Stimulated activated CD8-positive, alpha-beta memory T cell treated with anti-CD3 and anti-CD28 coated beads, Interleukin-15, amount 100 ng/mL, for 1 hour (primary cell): ENCODE measurements at regions not wholly inside any gene's neighbourhood (a gene's known extent, or its start where the extent isn't known, plus 50 kb on each side); places are given as distances from the start of the nearest gene placed in this dataset.
"Not testable (repeated sequence)": the region's sequence is repeated elsewhere in the genome, so short reads cannot be mapped to it uniquely, and the experiment has no call there.

Source experiments
- DNase-seq: peaks from one replicate; pipeline ENCODE4 v3.0.0-alpha.2; 2020; ENCODE audit warnings: low read depth

DNA sequence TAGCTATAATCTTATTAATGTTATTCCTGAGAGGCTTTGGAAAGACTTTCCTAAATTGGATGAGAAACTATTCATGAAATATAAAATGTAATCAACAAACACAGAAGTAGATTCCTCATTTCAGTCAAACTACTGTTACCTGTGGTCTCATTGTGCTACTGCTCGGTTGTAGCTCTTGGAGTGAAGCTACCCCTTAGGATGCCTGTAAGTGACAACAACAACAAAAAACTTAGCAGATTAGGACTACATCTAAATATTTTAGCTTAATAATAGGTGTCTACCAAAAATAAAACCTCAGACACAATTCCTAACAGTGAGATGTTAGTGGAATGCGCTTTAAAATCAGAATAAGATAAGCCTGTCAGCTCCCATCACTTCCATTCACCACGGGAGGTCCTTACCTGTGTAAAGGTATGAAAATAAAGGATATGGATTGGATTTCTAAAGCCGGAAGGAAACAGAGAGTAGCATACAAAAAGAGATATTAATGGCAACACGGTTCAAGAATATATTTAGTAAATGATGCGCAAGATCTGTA lies 369.2 kb downstream of the OSTF1 start:
- no peak for DNase-seq

DNA sequence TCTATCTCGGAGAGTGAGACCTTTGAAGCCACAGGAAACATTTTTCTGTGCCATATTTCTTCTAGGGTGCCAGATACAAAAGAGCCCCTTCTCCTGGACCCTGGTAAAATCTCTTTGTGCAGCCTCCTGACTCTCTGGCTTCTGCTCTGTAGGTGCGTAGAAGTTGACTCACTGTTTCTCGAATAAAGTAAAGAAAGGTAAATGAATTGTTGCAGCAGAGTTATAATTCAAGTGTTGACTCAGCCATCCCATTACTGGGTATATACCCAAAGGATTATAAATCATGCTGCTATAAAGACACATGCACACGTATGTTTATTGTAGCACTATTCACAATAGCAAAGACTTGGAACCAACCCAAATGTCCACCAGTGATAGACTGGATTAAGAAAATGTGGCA lies 371.0 kb downstream of the OSTF1 start:
- DNase-seq: not testable (repeated sequence)

DNA sequence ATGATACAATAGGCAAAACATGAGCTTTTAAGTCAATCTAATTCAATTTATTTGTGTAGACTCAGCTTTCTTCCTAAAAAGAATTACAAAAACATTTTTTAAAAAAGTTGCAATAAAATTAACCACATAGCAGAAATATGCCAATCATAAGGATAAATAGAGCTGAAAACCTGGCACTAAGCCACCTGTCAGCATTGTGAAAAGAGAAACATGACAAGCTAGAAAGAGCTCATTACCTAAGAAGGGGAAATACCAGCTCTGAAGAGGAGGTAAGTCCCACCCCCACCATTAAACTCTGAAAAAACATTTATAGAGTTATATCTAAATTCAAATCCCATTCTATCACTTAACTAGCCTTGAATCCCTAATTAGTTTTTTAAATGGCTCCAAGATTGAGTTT lies 372.9 kb downstream of the OSTF1 start:
- no peak for DNase-seq

GRCh38 chr9:75462866-75463265 lies 374.6 kb downstream of the OSTF1 start:
- no peak for DNase-seq

DNA sequence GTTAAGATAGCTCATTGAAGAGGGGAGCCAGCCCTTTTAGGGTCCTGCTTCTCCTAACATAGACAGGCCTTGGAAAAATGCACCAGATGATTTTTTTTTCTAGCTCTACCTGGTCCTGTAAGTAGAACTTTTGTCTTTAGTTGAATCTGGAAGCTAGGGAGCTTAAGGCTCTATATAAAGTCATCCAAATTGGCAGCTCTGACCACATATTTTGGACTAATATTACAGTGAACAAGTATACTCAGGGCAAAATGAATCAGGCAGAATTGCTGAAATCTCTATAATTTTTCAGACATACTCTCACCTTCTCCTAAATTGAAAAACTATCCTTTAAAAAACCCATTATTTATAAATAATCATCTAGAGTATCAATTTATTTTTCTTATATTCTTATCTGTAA lies 375.6 kb downstream of the OSTF1 start:
- no peak for DNase-seq

DNA sequence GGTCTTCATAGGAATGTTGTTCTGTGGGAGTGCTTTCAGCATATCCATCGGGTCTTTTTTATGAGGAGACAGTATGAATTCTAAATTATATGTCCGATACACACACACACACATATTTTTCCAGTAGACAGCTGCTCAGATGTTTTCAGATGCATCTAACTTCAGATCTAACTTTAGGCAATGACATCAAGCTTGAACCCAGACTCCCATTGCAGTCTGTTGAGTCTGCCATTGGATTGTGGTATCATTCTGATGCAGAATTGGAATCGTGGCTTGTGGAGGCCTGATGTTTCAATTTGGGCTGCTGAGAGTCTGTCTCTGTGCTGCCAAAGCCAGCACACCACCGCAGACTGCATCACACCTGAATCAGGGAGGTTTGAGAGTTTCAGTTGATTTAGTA lies 376.4 kb downstream of the OSTF1 start:
- DNase-seq: no peak

- DNase-seq: no peak
Observed at GRCh38 chr9:75467142-75467541, 378.8 kb downstream of the OSTF1 start.

- no peak for DNase-seq
Observed at GRCh38 chr9:75471549-75472114, 383.3 kb downstream of the OSTF1 start.

DNA sequence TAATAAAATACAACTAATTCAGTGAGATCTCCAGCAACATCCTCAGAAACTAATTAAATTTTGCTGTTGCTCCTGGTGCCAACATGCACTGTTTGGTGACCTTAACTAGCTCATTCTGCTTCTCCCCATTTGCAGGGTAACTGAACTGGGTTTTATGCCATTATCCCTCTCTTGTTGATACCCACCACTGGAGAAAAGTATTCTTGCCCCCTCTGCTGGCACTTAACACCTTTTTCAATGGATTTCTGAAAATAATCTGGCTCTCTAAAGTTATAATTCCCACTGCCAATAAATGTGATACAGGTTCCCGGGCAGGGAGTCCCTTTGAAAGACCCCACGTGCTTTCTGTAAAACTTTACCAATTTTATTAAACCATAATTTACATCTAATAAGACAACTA lies 394.3 kb downstream of the OSTF1 start:
- no peak for DNase-seq

DNA sequence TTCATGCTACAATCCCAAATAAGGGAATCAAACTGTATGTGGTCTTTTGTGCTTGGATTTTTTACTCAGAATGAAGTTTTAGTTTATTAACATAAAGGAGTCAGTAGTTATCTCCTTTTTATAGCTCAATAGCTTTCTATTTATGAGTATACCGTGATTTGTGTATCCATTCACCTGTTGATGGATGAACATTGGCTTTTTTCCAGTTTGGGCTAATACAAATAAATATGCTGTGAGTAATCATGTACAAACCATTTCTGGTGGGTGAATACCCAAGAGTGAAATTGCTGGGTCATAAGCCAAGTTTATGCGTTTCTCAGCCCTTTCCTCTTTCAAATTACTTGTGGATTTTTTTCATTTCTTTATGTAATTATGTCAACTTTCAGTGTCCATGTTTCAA lies 395.3 kb downstream of the OSTF1 start:
- no peak for DNase-seq

DNA sequence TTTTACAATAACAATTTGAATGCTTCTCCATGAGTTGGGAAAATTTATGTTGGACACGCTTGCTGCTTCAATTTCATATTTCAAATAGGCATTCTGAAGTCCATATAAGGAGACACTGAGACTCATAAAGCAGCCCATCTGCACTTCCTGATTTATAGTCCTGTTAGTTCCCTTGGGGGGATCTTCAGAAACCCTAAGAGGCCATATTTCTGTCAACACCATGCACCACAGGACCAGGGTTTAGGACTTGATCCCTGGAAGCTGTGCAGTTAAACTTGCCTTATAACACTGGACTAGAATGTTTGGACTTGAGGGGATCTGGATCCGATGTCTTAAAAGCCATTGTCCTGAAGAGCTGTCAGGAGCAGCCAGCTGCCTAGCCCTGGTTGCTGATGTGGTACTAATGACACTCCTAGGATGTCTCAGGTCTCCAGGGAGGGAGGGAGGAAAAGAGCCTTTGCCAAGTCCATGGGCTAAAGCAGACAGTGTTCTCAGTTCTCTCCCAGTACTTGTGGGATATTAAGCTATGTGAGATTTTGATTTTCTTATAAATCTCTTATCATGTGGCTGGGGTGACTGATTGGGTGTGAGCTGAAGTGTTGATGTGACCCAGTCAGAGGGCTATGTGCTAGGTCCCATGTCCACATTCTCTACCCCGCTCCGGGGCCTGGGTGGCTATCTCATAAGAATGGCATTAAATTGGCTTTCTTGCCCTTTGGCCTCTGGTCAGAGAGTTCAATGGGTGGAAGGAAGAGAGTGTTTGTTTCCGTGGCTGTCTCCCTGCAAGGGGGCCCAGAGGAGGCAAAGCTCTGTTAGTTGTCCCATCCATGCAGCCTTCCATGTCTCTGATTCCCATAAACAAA lies 399.8 kb downstream of the OSTF1 start:
- no peak for DNase-seq

GRCh38 chr9:75488719-75489110 lies 400.4 kb downstream of the OSTF1 start:
- no peak for DNase-seq

- DNase-seq: no peak
Observed at GRCh38 chr9:75490326-75490725, 400.1 kb upstream of the PCSK5 start.

GRCh38 chr9:75491533-75491932 lies 398.9 kb upstream of the PCSK5 start:
- no peak for DNase-seq

DNA sequence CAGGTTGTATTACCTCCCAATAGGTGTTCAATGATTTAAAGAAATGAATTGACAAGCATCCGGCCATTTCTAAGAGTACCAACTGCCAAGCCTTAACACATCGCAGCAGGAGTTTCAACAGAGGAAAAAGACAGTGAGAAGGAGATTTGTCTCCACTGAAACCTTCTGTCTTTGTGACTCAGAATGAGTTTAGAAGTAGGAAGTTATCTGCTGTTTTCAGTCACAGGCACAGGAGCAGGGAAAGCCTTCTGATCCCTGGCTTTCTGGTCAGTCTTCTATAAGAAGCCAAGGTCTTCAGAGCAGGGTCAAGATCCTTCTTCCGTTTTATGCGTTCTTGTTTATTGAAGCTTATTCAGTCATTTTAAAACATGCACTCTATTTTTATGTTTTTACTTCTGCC lies 390.7 kb upstream of the PCSK5 start:
- DNase-seq: no peak

DNA sequence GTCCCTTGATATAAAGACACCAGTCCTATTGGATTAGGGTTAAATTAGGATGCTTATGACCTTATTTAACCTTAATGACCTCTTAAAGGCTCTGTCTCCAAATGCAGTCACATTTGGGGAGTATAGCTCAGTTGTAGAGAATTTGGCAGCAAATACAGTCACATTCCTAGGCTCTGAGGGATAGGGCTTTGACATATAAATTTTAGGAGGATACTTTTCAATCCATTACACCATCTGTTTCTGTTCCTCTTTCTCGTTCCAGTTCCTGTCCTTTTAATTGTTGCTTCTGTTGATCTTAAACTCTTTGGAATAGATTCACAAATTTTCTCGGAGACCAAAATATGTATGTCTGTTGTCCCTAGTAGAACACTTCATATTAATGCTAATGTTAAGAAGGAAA lies 390.0 kb upstream of the PCSK5 start:
- DNase-seq: no peak

GRCh38 chr9:75500940-75501339 lies 389.5 kb upstream of the PCSK5 start:
- DNase-seq: not testable (repeated sequence)

GRCh38 chr9:75504721-75505120 lies 385.8 kb upstream of the PCSK5 start:
- no peak for DNase-seq

GRCh38 chr9:75505654-75506053 lies 384.8 kb upstream of the PCSK5 start:
- DNase-seq: no peak

DNA sequence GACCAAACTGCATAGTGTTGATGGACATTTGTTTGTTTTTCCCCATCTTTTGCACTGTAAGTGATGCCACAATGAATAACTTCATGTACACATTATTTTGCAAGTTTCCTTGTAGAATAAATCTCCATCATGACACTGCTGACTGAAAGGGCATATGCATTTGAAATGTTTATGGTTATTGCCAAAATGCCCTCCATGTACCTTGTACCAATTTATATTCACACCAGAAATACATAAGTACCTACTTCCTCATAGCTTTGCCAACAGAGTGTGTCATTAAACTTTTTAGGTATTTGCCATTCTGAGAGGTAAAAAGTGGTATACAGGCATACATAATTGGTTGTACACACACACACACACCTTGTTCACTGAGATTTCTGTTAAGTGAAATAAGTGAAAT lies 361.0 kb upstream of the PCSK5 start:
- no peak for DNase-seq

GRCh38 chr9:75531588-75531987 lies 358.9 kb upstream of the PCSK5 start:
- DNase-seq: no peak

DNA sequence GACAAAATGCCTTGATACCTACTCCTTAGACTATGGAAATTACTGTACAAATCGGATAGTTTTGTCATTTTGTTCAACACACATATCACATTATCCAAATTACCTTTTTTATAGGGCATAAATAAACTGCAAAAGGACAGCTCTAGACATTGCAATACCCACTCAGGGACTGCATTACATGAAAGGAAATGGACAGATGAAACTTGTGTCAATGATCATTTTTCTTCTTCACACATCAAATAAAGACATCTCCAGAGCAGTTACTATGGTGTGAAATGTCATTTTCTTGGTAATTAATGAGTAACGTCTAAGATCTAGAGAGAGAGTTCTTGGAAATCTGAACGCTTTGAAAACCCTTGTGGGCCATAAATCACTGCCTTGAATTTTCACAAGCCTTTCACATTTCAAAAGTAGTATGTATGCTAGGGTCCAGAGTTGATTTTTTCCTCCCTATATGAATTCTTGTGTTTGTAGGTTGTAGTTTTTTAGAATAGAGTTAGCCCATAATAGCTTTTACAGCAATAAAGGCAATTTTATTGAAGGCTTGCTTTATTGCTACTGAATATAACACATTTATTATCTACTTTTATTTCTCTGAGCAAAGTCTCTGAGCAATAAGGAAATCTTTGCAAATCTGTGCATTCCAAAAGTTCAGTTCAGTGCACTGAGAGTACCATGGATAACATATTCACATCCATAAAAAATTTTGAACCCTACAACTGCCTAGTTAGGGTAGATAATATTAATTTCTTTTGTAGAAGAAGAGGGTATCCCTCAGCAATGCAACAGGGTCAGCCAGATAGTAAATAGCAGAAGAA lies 358.0 kb upstream of the PCSK5 start:
- DNase-seq: no peak

- no peak for DNase-seq
Observed at GRCh38 chr9:75539523-75539922, 350.9 kb upstream of the PCSK5 start.
